GM12878 (cell line): ENCODE measurements at regions not wholly inside any gene's neighbourhood (a gene's known extent, or its start where the extent isn't known, plus 50 kb on each side); places are given as distances from the start of the nearest gene placed in this dataset.

ENCODE experiments used
- CTCF ChIP-seq, 3 experiments: IDR thresholded peaks in 2 of 3; conservative IDR thresholded peaks in 1 of 3; 2 replicates each; pipeline ENCODE4 v1.5.1; 2011; ENCODE audit warnings: low read depth in 3 of 3, low read length in 3 of 3, mild to moderate bottlenecking in 3 of 3, control low read depth in 2 of 3, moderate library complexity in 2 of 3, inconsistent platforms in 1 of 3, mixed read lengths in 1 of 3; ENCODE audit not compliant: control insufficient read depth in 2 of 3, insufficient read depth in 1 of 3; ENCODE audit errors: extremely low read depth in 1 of 3
- EZH2 ChIP-seq: IDR thresholded peaks from 2 replicates; pipeline ENCODE4 v1.6.1; 2012; ENCODE audit warnings: low read depth, mild to moderate bottlenecking, control low read depth, inconsistent platforms, low read length, borderline replicate concordance; ENCODE audit not compliant: control insufficient read depth
- GABPA ChIP-seq: IDR thresholded peaks from 2 replicates; pipeline ENCODE4 v1.6.1; 2014; ENCODE audit warnings: antibody characterized with exemption, low read depth, mild to moderate bottlenecking, inconsistent platforms
- MEF2A ChIP-seq: IDR thresholded peaks from 2 replicates; pipeline ENCODE4 v1.6.1; 2011; ENCODE audit warnings: low read depth, mild to moderate bottlenecking, low read length, moderate library complexity; ENCODE audit not compliant: insufficient read depth
- NRF1 ChIP-seq: conservative IDR thresholded peaks from 2 replicates; pipeline ENCODE4 v1.6.1; 2011; ENCODE audit warnings: mild to moderate bottlenecking, low read depth, low read length, improper control_type of control experiment
- POLR2A ChIP-seq: IDR thresholded peaks from 2 replicates; pipeline ENCODE4 v1.6.1; 2011; ENCODE audit warnings: low read depth, mild to moderate bottlenecking, low read length
- TCF7 ChIP-seq: IDR thresholded peaks from 2 replicates; pipeline ENCODE4 v1.6.1; 2014; ENCODE audit warnings: antibody characterized with exemption, borderline replicate concordance

GRCh38 chr1:38340409-38340808 lies 293.8 kb upstream of the POU3F1 start:
- TF ChIP-seq EZH2 (no peak), CTCF (IDR thresholded peaks at IDR 0.05 in 2 of 3, conservative IDR thresholded peaks at IDR 0.05 in 1 of 3; ENCODE audit: control insufficient read depth in 2 of 3, extremely low read depth in 1 of 3, insufficient read depth in 1 of 3, low read depth in 3 of 3, low read length in 3 of 3) (no peak), POLR2A (no peak), NRF1 (no peak), TCF7 (no peak), MEF2A (no peak), GABPA (no peak)
